NOMO-1 treated with DMSO at 0.1 percent for 48 hours (cell line): ENCODE measurements at regions not wholly inside any gene's neighbourhood (a gene's known extent, or its start where the extent isn't known, plus 50 kb on each side); places are given as distances from the start of the nearest gene placed in this dataset.
A peak's percentile ranks its signal among the peaks of the same experiment; 100 is the strongest.

Experiments
- DNase-seq: peaks from one replicate; lab custom pipeline; 2025; ENCODE audit not compliant: unreplicated experiment; lab: John Stamatoyannopoulos, UW

DNA sequence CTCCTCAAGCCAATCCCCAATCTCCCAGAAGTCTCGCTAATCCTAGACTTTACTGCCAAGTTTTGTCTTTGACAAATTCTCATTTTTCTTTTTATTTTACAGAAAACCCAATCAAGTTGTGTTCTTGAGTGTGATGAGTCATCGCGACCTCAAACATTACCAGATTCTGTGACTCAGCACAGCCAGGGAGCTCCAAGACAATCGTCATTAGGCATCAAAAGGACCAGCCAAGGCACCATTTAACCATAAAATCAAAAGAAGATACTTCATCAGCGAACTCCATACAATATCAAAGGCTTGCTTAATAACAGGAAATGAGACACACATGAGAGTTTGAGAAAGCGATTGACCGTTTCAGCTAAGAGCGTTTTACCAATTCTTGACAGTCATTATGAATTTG is 146.2 kb upstream of the AGAP1 start:
- no peak for DNase-seq

DNA sequence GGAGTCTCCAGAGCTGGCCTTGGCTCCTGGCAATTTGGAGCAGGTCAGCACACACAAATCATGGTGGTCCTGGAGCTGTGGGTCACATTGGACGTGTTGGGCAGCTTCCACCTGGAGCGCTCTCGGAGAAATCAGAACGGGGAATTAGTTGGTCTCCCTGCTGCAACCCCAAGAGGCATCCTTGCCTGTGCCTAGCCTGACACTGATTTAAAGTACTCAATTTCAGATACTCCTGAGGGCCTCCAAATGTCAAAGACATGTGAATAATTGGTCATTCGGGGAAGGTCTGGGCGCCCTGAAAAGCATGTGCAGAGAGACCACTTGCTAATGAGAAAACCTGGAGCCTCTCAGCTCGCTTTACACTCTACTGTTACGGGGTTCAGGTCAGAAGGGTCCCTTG is 145.5 kb upstream of the AGAP1 start:
- DNase-seq: no peak

DNA sequence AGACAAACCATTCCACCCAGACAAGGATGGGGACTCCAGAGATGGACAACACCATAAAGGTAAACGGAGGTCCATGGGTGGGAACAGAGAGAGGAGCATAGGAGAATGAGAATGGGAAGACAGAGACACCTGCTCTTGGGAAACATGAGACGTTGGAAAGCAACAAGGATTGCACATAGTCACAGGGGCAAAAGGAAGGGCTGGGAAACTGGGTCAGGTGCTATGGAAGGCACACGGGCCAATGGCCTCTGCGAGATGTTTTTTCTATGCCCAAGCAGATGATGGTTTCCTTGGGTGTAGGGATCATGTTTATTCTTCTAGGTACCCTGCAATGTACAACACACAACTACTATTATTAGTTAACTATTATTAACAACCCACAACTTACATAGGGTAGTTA is 143.6 kb upstream of the AGAP1 start:
- no peak for DNase-seq

DNA sequence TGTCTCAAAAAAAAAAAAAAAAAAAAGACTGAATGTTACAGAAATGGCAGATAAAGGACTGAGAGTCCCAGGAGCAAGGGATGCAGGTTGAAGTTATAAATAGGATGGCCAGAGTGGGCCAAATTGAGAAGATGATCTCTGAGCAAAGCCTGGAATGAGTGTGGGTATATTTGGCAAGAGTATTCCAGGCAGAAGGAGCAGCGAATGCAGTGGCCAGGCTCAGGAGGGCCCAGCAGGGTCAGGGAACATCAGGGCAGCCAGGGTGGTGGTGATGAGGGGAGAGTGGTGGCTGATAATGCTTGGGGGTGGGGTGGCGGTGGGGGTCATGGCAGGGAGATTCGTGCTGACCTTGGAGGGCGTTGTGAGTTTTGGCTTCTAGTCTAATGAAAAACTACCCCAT is 141.3 kb upstream of the AGAP1 start:
- no peak for DNase-seq

DNA sequence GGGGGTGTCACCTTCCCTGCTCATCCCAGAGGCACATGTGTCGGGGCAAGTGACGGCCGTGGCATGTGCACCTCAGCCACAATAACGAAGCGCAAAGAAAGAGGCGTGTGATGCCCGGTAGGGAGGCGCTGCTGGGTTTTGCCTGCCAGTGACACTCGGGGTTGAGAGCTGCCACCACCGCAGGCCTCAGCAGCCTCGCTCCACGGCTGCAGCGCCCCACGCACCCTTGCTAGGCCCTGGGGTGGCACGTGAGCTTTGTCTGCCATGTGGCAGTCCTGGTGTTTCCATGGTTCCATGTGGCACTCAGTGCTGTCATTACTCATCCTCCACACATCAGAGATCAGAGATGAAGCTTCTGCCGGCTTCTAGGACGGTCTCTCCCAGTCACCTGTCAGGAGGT is 136.0 kb upstream of the AGAP1 start:
- DNase-seq: no peak

DNA sequence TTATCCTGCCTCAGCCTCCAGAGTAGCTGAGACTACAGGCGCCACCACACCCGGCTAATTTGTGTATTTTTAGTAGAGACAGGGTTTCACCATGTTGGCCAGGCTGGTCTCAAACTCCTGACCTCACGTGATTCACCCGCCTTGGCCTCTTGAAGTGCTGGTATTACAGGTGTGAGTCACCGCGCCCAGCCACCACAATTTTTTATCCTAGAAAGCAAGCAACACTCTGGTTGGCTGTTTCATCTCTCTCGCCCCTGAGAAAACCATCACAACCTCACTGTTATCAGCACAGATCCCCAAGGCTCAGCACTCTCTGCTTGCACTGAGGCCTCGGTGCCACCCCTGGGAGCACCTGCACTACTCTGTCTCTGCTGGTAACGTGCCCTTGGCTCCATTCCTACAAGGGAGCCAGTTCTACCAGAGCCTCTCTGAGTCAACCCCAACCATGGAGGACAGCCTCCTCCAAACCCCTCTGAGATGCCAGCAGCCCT is 134.8 kb upstream of the AGAP1 start:
- no peak for DNase-seq

DNA sequence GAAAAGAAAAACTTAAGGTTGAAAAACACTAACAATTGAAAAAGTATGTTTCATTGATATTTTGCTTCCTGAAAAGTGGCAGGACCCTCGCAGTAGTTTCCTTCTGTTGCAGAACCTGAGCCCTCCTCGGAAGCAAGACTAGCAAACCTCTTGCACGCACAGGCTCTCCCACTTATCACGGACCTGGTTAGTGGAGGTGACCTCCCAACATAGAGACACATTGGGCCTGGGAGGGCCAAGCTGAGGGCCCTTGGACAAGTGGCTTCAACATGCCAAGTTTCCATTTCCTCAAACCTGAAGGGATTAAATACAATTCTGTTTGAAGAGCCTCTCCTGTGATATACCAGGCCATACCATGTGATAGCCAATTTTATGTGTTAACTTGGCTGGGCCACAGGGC is 133.4 kb upstream of the AGAP1 start:
- DNase-seq: no peak

DNA sequence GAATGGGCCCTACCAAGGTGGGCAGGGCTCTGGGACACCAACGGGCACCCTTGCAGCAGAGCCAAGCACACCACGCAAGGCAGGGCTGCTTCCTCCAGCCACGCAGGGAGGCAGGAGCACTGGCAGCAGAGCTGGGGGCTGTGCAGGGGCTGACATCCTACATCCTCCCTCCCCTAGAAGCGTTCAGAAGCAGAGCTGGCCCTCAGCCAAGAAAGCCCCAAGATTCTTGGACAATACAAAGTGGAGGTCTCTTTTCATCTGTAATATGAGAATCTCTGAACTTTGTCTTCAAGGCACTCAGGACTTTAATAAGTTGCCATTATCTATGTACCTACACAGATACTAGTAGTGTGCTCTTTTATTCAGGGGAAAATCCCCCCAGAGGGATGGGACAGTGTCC is 128.1 kb upstream of the AGAP1 start:
- no peak for DNase-seq

DNA sequence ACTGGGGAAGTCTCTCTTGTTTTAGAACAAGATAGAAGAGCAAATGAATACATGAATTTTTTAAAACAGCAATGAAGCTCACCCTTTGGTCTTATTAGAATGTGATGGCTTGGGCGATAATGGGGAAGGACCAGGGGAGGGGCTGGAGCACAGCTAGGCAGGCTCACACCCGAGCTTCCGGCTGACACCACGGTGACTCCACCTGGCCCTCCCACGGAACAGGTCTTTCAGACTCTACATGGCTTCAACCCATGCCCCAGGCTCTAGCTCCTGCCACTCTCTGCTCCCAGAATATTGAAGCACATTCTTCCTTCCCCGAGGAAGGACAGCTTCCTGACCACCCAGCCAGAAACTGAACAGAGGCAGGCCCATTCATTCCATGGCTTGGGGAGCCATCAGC is 127.5 kb upstream of the AGAP1 start:
- no peak for DNase-seq

DNA sequence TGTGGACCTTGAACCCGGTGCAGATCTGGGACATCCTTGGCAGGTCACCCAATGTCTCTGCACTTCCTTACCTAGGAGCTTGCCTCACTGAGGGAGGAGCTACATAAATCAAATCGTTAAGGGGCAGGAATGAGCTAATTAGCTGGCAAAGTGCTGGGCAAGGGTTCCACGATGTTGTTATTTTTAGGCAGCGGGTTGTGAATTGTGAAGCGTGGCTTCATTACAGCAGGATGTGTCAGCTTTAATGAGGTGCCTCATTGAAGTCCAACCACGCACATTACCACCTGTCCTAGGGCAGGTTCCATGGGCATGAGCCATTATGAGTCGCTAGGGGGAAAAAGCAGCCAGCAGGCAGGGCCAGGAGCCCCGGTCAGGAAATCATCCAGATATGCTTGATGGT is 127.0 kb upstream of the AGAP1 start:
- no peak for DNase-seq

DNA sequence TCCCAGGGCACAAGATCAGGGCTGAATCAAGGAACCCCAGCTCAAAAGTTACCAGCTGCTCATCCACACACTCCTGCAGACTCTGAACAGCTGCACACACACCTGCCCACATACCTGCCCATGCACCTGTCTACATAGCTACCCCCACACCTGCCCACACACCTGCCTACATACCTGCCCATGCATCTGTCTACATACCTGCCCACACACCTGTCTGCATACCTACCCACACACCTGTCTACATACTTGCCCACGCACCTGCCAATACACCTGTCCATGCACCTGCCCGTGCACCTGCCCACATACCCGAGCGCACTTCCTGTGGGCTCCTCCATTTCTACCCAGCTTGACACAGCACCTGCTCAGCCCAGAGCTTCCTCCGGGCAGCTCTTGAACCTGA is 122.8 kb upstream of the AGAP1 start:
- no peak for DNase-seq

DNA sequence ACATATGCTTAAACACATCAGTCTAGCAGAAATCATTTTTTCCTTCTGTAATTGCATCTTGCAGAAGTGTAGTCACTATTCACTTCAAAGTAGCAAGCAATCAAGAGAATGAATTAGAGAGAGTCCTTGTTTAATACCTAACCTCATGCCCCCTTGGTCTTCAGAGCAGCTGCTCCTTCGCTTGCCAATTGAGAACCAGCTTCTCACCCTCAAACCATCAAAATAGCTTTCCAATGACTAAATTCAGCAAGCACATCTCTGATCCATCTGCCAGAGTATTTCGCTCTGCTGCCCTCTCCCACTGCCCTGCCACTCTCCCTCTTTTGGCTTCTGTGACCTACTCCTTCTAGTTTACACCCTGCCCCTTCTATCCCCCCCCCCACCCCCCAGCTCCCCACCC is 120.7 kb upstream of the AGAP1 start:
- DNase-seq: no peak

DNA sequence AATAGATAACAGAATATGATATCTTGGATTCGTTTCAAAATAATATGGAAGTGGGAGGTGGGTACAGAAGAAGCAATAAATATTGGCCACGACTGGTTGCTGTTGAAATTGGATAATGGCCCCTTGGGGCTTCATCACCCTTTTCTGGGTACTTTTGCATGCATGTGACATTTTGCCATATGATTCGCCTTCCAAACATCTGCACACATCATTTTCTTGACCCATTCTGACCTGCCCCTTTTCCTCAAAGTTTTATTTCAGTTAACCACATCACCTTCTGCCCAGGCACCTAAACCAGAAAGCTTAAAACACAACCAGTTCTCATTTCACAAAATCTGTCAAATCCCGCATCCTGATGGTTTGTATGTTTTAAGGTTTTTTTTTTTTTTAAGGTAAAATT is 116.7 kb upstream of the AGAP1 start:
- no peak for DNase-seq

DNA sequence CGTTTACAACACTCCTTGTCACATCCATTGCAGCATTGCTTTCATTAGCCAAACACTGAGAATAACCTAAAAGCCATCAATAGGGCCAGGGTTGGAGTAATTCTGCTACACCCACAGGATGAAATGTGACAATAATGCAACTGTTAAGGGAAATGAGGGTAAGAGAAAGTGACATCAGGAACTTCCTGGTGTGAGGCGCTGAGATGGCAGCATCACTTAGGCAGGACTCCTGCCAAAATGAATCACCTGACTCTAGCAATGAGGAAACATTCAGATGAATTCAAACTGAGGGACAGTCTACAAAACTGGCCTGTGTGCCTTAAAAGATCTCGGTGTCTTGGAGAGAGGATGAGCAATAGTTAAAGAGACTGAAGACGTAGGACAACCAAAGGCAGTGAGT is 115.6 kb upstream of the AGAP1 start:
- no peak for DNase-seq

DNA sequence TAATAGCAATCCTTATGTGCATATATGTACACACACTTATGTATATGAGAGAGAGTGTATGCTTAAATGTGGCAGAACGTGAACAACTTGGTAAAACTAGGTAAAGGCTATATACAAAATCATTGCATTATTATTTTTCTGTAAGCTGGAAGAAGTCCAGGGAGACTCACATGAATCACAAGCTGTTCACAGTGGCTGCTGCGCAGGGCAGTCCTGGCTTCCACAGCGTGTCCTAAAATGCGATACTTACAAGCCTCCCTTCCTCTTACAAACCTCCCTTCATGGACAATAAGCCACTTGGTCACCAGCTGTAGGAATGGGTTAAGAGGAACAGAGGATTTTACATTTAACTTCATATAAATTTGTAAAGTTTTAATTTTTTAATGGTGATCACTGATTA is 114.9 kb upstream of the AGAP1 start:
- no peak for DNase-seq

DNA sequence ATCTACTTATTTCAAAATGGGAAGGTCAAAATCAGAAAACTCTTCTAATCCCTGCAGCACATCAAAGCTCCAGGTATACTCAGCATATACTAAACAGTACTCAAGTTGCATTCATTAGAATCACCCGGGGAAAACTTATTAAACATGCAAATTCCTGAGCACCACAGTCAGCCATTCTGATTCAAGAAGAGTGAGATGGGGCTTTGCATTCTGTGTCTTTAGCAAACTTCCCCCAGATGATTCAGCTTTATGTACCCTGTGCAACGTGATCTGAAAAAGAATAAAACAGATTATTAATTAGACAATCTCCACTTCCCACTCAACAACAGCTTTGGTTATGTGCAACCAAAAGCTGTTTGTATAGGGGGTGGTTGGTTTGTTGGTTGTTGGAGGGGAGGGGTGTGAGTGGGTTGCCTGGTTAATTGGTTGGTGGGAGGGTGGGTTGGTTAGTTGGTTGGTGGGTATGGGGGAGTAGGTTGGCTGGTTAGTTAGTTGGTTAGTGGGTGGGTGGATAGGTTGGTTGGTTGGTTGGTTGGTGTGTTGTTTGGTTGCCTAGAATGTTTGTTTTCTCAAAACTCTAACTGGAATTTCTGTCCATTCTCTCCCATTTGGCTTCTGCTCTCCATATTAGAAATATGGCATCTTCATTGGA is 112.5 kb upstream of the AGAP1 start:
- no peak for DNase-seq

DNA sequence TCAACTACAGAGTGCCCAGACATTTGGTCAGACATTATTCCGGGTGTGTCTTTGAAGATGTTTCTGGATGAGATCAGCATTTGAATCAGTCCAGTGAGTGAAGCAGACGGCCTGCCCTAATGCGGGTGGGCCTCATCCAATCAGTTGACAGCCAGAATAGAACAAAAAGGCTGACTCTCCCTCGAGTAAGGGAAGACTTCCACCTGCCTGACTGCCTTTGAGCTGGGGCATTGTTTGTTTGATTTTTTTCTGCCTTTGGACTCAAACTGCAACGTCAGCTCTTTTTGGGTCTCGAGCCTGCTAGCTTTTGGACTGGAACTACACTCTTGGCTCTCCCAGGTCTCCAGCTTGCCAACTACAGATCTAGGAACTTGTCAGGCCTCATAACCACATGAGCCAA is 111.7 kb upstream of the AGAP1 start:
- no peak for DNase-seq

DNA sequence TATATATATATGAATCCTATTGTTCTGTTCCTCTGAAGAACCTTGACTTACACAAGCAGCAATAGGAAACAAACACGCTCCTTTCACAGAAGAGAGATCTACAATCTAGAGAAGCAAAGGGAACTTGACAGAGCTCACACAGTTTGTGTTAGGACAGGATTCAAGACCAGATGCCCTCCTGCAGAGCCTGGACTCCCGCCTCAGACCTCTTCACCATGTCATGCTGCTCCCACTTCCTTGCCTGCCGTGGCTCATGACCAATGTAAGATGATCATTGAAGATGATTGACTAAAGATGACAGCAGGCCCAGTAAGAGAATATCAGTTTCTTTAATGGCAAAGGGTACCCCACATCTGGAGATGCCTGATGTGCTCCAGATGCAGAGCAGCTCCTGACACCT is 111.2 kb upstream of the AGAP1 start:
- DNase-seq: no peak

DNA sequence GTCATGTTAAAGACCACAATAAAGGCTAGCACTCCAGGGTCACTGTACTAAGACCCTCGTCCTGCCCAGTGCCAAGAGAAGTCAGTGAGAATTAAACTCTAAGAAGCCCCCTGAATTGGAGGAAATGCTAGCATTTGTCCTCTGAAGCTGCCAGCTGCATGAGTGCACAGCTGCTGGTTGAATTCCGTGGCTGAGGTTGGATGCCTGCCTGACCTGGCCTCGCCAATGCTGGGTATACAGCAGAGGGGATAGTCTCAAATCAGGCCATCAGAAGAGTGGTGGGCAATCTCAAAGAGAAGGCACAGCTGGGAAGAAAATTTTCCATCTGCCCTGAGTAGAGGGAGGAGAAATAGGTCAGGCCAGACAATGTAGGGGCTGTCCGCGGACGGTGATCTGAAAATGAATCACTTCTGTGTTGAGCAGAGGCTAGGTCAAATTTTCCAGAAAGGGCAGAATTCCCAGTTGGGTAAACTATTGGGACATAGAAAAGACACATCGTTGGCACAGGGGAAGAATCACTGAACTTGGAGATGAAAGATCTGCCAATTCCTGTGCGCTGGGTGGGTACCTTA is 110.5 kb upstream of the AGAP1 start:
- DNase-seq: no peak

DNA sequence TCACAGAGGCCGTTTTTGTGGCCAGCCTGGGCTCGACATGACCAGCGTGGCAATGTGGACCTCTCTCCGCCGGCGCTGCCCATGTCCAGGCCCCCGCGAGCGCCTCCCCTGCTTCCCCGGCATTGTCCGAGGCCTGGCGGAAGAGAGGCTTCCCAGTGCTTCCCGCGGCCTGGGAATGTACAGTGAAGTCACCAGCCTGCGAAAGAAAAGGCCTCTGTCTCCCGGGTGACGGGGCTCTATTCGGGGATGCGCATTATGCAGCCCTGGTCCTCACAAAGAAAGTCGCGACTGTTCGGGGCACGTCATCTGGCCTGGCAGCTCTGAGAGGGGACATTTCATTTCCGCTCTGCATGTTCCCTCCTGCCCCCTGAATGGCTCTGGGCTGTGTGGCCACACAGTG is 109.2 kb upstream of the AGAP1 start:
- DNase-seq: no peak

DNA sequence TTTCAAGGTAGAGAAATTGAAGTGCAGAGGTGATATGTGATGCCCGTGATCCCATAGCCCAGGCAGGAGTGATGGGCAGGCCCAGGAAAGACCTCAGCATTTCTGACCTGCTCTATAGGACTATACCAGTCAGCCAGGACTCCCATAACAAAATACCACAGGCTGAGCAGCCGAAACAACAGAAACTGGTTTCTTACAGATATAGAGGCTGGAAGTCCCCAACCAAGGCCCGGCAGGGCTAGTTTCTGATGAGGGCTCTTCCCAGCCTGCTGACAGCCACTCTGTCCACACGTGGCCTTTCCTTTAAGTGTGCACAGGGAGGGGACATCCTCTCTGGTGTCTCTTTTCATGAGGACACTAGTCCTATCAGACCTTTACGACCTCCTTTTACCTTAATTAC is 104.2 kb upstream of the AGAP1 start:
- DNase-seq: no peak

DNA sequence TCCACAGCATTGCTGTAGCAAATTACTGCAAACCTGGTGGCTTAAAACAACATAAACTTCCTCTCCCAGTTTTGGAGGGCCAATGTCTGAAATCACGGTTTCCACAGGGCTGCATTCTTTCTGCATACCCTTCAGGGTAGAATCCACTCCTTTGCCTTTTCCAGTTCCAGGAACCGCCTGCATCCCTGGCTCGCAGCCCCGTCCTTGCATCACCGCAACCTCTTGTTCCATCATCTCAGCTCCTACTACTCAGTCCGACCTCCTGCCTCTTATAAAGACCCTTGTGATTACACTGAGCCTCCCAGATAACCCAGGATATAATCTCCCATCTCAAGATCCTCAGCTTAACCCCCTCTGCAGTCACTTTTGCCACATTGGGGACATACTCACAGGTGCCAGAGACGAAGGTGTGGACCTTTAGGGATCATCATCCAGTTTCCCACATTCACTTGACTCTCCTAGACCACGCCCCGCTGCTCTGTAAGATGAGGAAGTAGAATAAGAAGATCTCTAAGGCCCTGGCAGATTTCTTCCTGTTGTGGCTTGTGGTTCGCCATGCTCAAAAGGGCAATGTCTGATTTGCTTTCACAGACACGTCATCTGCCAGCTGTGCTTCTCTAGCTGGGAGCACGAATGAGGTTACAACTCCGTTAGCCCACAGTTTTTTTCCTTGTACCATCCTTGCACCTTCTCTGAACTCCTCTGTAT is 103.6 kb upstream of the AGAP1 start:
- peak; percentile 76 for DNase-seq

DNA sequence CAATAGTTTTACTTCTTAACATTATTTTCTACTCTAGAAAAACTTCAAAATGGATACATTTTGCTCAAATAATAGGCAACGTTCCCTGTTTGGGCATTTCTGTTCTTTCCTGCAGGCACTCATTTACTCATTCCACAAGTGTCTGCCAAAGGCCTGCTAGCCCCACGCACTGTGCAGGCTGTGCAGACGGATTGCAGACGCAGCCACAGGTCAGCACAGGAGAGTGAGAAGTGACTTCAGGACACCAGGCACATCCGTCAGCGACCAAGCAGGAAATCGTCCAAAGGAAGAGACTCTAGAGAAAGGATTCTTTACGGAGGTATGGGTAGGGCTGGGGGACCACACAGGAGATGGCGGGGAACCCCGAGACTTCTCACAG is 103.0 kb upstream of the AGAP1 start:
- DNase-seq: no peak
